ENCODE measurements at regions not wholly inside any gene's neighbourhood (a gene's known extent, or its start where the extent isn't known, plus 50 kb on each side); places are given as distances from the start of the nearest gene placed in this dataset.

DNA sequence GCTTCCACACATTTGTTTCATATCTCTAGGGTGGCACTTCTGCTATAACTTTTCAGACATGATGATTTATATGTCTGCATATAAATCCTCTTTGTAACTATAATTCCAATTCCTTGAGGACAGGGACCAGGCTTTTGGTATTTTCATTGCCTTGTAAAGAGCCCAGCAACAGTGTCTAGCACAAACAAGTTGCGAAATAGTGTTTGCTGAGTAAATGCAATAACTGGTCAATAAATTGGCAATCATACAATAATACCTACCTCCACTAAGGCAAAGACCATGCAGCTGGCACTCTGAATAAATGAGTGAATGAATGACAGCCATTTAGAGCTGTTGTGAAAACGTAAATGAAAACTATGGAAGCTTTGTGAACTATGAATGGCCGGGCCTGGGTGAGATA lies 564.0 kb upstream of the ZNF462 start:
- no peak overlapping the region for H3K4me3 ChIP-seq (replicated peaks in 1 of 2; ENCODE audit: low read depth in 2 of 2, low read length in 2 of 2)
- TF ChIP-seq, protein P1, sequence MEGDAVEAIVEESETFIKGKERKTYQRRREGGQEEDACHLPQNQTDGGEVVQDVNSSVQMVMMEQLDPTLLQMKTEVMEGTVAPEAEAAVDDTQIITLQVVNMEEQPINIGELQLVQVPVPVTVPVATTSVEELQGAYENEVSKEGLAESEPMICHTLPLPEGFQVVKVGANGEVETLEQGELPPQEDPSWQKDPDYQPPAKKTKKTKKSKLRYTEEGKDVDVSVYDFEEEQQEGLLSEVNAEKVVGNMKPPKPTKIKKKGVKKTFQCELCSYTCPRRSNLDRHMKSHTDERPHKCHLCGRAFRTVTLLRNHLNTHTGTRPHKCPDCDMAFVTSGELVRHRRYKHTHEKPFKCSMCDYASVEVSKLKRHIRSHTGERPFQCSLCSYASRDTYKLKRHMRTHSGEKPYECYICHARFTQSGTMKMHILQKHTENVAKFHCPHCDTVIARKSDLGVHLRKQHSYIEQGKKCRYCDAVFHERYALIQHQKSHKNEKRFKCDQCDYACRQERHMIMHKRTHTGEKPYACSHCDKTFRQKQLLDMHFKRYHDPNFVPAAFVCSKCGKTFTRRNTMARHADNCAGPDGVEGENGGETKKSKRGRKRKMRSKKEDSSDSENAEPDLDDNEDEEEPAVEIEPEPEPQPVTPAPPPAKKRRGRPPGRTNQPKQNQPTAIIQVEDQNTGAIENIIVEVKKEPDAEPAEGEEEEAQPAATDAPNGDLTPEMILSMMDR (IDR thresholded peaks at IDR 0.05; ENCODE audit: low read depth, low read length), result no peak
- DNase-seq (ENCODE audit: low read depth in 2 of 2), result no peak

DNA sequence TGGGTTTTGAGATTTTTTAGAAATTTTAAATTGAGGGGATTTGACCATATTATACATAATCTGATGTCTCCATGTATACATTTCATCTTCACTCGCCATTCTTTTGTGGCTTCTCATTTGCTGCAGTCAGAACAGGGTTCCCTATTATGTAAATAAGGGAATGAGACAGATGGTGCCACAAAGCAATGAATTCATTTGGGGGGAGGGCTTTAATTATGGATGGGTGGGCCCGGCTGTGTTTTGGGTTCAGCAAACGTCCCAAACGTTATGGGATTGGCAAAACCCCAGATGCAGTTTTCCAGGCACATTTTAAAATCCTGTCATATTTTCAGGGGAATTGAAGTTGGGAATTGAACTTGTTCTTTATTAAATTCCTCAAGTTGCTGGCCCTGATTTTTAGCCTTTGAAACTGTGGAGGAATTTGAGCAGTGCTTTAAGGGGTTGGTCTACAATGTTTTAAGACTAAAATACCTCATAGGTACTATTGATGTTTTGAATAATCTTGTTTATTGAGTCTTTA lies 558.5 kb upstream of the ZNF462 start:
- TF ChIP-seq, protein P1 (IDR thresholded peaks at IDR 0.05; ENCODE audit: low read depth, low read length), result no peak
- no peak for DNase-seq (ENCODE audit: low read depth in 2 of 2)
- H3K4me3 ChIP-seq (replicated peaks in 1 of 2; ENCODE audit: low read depth in 2 of 2, low read length in 2 of 2), result no peak overlapping the region

DNA sequence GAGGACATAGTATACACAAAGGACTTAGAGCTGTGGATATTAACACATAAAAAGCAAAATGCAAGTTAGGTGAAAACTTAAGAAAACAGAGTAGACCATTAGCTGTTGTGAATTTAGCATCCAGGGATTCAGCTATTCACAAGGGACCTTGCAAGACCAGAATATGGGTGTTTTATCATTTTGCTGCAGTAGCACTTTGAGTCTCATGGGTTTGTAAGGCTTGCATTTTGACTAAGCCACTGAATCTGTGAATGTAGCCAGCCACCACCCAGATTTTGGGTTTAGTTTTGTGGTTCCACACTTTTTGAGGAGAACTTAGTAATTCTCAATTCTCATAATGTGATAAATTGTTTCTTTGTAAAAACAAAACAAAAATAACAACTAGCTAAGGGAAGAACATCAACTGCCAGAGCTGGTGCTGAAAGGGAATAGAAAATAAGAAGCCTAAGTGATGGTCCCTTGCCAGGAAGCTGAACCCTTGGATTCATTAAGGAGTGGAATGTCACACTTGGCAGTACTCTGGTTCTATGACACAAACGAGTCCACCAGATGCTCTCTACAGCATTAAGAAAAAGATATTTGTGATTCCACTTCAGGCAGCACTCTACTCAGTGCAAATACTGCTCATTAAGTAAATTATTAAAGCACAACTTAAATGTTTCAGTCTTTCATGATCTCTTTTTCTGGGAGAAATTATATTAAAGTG lies 557.4 kb upstream of the ZNF462 start:
- TF ChIP-seq, protein P1 (IDR thresholded peaks at IDR 0.05; ENCODE audit: low read depth, low read length), result no peak
- DNase-seq (ENCODE audit: low read depth in 2 of 2), result no peak
- no peak overlapping the region for H3K4me3 ChIP-seq (replicated peaks in 1 of 2; ENCODE audit: low read depth in 2 of 2, low read length in 2 of 2)

DNA sequence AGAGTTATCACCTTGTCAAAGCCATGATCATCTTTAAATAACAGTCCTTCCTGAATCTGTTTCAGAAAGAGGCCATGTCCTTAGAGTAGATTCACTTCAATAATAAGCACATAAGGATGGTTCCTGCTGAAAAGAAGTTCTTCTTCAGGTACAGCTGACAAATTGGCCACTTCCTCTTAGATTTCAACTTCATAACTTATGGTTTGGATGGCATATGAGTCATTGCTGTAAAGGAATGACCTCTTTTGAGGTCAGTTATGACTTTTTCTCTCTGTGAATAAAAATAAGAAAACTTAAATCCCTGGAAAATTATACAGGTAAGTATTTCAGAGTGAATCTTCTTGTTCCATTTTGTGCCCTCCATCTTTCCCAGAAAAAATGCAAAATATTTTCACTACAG lies 555.3 kb upstream of the ZNF462 start:
- H3K4me3 ChIP-seq (replicated peaks in 1 of 2; ENCODE audit: low read depth in 2 of 2, low read length in 2 of 2), result no peak overlapping the region
- DNase-seq (ENCODE audit: low read depth in 2 of 2), result peak in 1 of 2 donors; percentile 1
- TF ChIP-seq, protein P1 (IDR thresholded peaks at IDR 0.05; ENCODE audit: low read depth, low read length), result no peak

DNA sequence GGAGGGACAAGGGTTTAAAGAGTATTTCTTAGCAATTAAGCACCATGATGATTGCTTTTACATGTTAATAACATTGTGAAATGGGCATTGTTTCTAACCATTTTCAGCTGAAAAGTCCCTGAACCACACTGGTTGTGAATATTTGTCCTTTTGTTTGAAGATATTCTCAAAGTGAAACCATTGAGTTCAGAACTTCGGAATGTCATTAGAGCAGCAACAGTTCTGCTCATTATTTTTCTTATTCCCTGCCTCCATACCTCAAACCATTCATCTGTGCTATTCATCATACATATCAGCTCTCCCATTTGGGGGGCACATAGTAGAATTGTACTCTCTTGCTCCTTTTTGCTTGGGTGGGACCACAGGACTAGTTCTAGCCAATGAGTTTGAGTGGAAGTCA lies 553.0 kb upstream of the ZNF462 start:
- DNase-seq (ENCODE audit: low read depth in 2 of 2), result no peak
- TF ChIP-seq, protein P1 (IDR thresholded peaks at IDR 0.05; ENCODE audit: low read depth, low read length), result no peak
- no peak overlapping the region for H3K4me3 ChIP-seq (replicated peaks in 1 of 2; ENCODE audit: low read depth in 2 of 2, low read length in 2 of 2)

DNA sequence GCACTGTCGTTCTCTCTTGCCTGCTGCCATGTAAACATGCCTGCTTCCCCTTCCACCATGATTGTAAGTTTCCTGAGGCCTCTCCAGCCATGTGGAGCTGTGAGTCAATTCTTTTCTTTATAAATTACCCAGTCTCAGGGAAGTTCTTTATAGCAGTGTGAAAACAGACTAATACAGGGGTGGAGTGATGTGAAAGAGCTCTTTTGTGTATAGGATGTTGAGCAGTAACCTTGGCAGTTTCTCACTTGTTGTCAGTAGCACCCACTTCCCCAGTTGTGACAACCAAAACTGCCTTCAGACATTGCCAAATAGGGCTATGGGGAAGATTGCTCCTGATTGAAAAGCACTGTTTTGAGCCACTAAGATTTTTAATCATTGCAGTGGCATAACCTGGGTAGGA lies 552.2 kb upstream of the ZNF462 start:
- DNase-seq (ENCODE audit: low read depth in 2 of 2), result no peak
- no peak overlapping the region for H3K4me3 ChIP-seq (replicated peaks in 1 of 2; ENCODE audit: low read depth in 2 of 2, low read length in 2 of 2)
- TF ChIP-seq, protein P1 (IDR thresholded peaks at IDR 0.05; ENCODE audit: low read depth, low read length), result no peak

DNA sequence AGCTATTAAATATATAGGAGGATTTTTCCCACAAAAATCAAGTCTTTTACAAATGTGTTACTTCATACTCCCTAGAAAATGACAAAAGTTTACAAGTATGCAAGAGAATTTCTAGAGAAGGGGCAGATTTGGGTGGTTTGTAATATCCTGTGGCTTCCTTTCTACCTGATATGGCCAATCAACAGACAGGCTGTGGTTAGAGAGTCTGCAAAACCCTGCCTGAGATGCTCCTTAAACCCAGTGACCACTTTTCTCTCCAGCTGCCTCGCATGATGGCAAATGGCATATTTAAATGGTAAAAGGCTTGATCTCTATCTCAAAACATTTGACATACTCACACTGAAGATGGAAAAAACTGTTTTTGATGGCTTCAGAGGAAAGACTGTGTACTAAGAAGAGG lies 550.1 kb upstream of the ZNF462 start:
- TF ChIP-seq, protein P1 (IDR thresholded peaks at IDR 0.05; ENCODE audit: low read depth, low read length), result no peak
- DNase-seq (ENCODE audit: low read depth in 2 of 2), result no peak
- H3K4me3 ChIP-seq (replicated peaks in 1 of 2; ENCODE audit: low read depth in 2 of 2, low read length in 2 of 2), result no peak overlapping the region

All from cardiac fibroblast (primary cell).